IPS-20b (cell line): ENCODE measurements at regions not wholly inside any gene's neighbourhood (a gene's known extent, or its start where the extent isn't known, plus 50 kb on each side); places are given as distances from the start of the nearest gene placed in this dataset.
"Not testable (repeated sequence)": the region's sequence is repeated elsewhere in the genome, so short reads cannot be mapped to it uniquely, and the experiment has no call there.

ENCODE experiments used
- H3K27ac ChIP-seq: one replicate; pipeline ENCODE4 v1.5.1; 2013; ENCODE audit warnings: low read length
- H3K27me3 ChIP-seq: 2 replicates; pipeline ENCODE4 v1.6.1; 2013; ENCODE audit warnings: mild to moderate bottlenecking, low read length, inconsistent platforms; ENCODE audit not compliant: insufficient read depth
- H3K36me3 ChIP-seq: 2 replicates; pipeline ENCODE4 v1.6.1; 2013; ENCODE audit warnings: low read depth, mild to moderate bottlenecking, inconsistent platforms, low read length, moderate library complexity; ENCODE audit not compliant: insufficient read depth
- H3K4me1 ChIP-seq: 2 replicates; pipeline ENCODE4 v1.6.1; 2013; ENCODE audit warnings: mild to moderate bottlenecking, control low read depth, inconsistent platforms, low read length, moderate library complexity; ENCODE audit not compliant: insufficient read depth
- H3K4me3 ChIP-seq: 2 replicates; pipeline ENCODE4 v1.5.1; 2013; ENCODE audit warnings: mild to moderate bottlenecking, low read length, inconsistent platforms
- H3K9ac ChIP-seq: 2 replicates; pipeline ENCODE4 v1.6.1; 2013; ENCODE audit warnings: low read depth, mild to moderate bottlenecking, inconsistent platforms, low read length, moderate library complexity
- H3K9me3 ChIP-seq: 2 replicates; pipeline ENCODE4 v1.6.1; 2013; ENCODE audit warnings: mild to moderate bottlenecking, low read depth, low read length, inconsistent platforms; ENCODE audit not compliant: insufficient read depth

- H3K27ac ChIP-seq, H3K4me3 ChIP-seq, H3K36me3 ChIP-seq, H3K4me1 ChIP-seq, H3K9ac ChIP-seq, H3K9me3 ChIP-seq, H3K27me3 ChIP-seq: not testable (repeated sequence)
Observed at GRCh38 chr12:67092934-67093333, 176.2 kb upstream of the CAND1 start.

- H3K4me3 ChIP-seq: no peak overlapping the region
- H3K27ac ChIP-seq: no peak overlapping the region
- H3K9ac ChIP-seq: no peak overlapping the region
- H3K4me1 ChIP-seq: no peaks in the 10 kb centered on the region
- no peaks in the 10 kb centered on the region for H3K27me3 ChIP-seq
- no peaks in the 10 kb centered on the region for H3K36me3 ChIP-seq
- H3K9me3 ChIP-seq: no peaks in the 10 kb centered on the region
Observed at GRCh38 chr12:67096533-67097318, 172.4 kb upstream of the CAND1 start.

GRCh38 chr12:67099858-67100257 is 169.3 kb upstream of the CAND1 start:
- no peaks in the 10 kb centered on the region for H3K27me3 ChIP-seq
- H3K36me3 ChIP-seq: no peaks in the 10 kb centered on the region
- no peaks in the 10 kb centered on the region for H3K9me3 ChIP-seq
- H3K4me1 ChIP-seq: no peaks in the 10 kb centered on the region
- H3K27ac ChIP-seq: no peak overlapping the region
- no peak overlapping the region for H3K4me3 ChIP-seq
- no peak overlapping the region for H3K9ac ChIP-seq

- H3K27ac ChIP-seq: no peak overlapping the region
- H3K4me3 ChIP-seq: no peak overlapping the region
- no peak overlapping the region for H3K9ac ChIP-seq
- no peaks in the 10 kb centered on the region for H3K4me1 ChIP-seq
- H3K36me3 ChIP-seq: no peaks in the 10 kb centered on the region
- no peaks in the 10 kb centered on the region for H3K9me3 ChIP-seq
- no peaks in the 10 kb centered on the region for H3K27me3 ChIP-seq
Observed at GRCh38 chr12:67103521-67103920, 165.6 kb upstream of the CAND1 start.

DNA sequence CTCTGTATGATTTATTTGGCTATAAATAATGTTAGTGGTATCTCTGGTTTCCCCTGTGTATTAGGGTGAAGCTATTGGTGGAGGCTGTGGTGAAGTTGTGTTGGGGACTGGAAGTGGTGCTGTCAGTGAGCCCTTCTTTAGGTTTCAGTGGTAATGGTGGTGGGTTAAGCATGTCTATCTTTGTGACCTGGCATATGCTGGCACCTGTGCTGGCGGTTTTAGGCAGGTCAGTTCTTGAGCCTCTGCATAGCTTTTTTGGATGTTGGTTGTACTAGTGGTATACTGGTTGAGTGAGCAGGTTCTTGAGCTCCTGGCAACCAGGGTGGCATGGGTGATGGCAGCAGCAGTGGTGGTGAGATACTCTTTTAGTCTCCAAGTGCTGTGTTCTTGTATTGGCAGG is 161.9 kb upstream of the CAND1 start:
- Histone ChIP-seq H3K27ac (no peak overlapping the region), H3K9ac (no peak overlapping the region), H3K9me3 (no peaks in the 10 kb centered on the region), H3K4me3 (no peak overlapping the region), H3K36me3 (no peaks in the 10 kb centered on the region), H3K4me1 (peaks cover 8% of the 10 kb centered on the region; the same call in 1 of the 2 replicates), H3K27me3 (no peaks in the 10 kb centered on the region)

DNA sequence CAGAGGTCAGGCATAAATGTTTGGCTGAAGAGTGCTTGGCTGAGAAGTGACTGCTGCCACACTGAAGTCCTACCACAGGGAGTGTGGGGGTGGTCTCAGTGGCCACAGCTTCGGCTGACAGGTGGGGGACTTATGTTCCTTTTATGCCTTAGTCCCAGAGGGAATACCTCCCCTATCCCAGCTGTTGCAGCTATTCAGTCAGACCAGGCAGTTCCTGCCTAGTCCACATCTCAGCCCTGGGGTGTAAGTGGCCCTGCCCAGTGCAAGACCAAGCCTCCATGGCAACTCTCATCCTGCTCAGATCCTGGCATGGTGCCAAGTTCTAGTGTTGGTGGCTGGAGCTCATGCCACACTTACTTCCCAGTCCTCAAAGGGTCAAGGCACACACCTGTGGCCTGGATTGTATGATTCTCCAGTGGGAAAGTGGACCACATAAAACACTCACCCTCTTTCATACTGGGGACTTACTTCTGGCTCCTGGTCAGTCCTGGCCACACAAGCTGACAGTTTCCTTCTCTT is 161.3 kb upstream of the CAND1 start:
- peaks cover 8% of the 10 kb centered on the region; the same call in 1 of the 2 replicates for H3K4me1 ChIP-seq
- H3K9me3 ChIP-seq: no peaks in the 10 kb centered on the region
- H3K27ac ChIP-seq: no peak overlapping the region
- H3K4me3 ChIP-seq: no peak overlapping the region
- H3K9ac ChIP-seq: no peak overlapping the region
- H3K36me3 ChIP-seq: no peaks in the 10 kb centered on the region
- no peaks in the 10 kb centered on the region for H3K27me3 ChIP-seq

DNA sequence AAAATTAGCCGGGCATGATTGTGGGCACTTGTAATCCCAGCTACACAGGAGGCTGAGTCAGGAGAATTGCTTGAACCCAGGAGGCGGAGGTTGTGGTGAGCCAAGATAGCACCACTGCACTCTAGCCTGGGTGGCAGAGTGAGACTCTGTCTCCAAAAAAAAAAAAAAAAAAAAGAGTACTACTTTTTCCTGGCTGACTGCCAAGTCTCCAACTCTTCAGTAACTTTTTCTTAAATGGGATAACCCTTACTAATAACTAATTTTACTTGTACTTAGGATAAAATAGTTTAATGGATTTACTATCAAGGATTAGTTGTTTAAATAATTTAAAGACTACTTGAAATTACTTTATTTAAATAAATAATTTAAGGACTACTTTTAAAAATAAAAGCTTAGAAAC is 158.8 kb upstream of the CAND1 start:
- H3K4me1 ChIP-seq, H3K27ac ChIP-seq, H3K4me3 ChIP-seq, H3K9me3 ChIP-seq, H3K27me3 ChIP-seq, H3K9ac ChIP-seq, H3K36me3 ChIP-seq: not testable (repeated sequence)

DNA sequence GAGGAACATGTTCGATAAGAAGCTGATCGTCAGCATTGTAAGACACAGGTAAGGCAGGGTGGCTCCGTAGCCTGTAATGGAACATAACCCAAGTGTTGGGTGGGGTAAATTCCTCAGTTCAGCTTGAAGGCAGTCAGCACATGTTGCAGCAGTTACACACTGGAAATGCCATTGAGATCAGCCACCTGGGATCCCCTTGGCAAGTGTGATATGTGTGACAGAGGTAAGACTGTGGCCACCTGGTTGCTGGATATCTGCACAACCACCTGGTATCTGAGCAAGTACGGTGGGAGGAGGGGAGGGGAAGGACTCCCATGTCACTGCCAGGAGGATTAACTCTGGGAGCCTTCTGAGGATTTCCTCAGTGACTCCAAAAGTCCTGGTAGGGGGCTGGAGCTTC is 158.0 kb upstream of the CAND1 start:
- Histone ChIP-seq H3K27ac (no peak overlapping the region), H3K9ac (no peak overlapping the region), H3K36me3 (no peaks in the 10 kb centered on the region), H3K9me3 (no peaks in the 10 kb centered on the region), H3K27me3 (no peaks in the 10 kb centered on the region), H3K4me3 (no peak overlapping the region), H3K4me1 (peaks cover 8% of the 10 kb centered on the region; the same call in 1 of the 2 replicates)

- no peaks in the 10 kb centered on the region for H3K27me3 ChIP-seq
Observed at GRCh38 chr12:67112586-67112985, 156.6 kb upstream of the CAND1 start.

DNA sequence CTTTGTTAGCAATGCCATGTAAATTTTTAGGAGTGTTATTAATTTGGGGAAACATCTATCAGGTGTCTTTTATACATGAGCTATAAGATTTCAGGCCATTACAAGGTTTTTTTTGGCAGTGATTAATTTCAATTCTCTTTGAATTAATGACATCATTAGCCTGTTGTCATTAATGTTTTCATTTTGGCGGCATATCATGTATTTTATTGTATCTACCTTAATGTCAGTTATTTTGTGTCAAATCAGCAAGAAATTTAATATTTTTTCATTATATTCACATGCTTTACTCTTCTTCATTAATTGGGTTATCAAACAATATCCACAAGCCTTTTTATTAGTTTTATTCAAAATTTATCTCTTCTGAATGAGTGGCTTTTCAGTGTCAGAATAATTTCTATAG is 153.0 kb upstream of the CAND1 start:
- no peak overlapping the region for H3K27ac ChIP-seq
- no peaks in the 10 kb centered on the region for H3K9me3 ChIP-seq
- H3K4me1 ChIP-seq: peaks cover 6% of the 10 kb centered on the region; the same call in 1 of the 2 replicates
- no peaks in the 10 kb centered on the region for H3K36me3 ChIP-seq
- no peak overlapping the region for H3K9ac ChIP-seq
- no peaks in the 10 kb centered on the region for H3K27me3 ChIP-seq
- no peak overlapping the region for H3K4me3 ChIP-seq

More at GRCh38 chr12:67112586-67112985, 156.6 kb upstream of the CAND1 start:
- H3K4me3 ChIP-seq: no peak overlapping the region
- H3K9me3 ChIP-seq: no peaks in the 10 kb centered on the region
- H3K9ac ChIP-seq: no peak overlapping the region
- H3K4me1 ChIP-seq: peaks cover 8% of the 10 kb centered on the region; the same call in 1 of the 2 replicates
- H3K27ac ChIP-seq: no peak overlapping the region
- H3K36me3 ChIP-seq: no peaks in the 10 kb centered on the region

GRCh38 chr12:67122584-67122983 is 146.6 kb upstream of the CAND1 start:
- Histone ChIP-seq H3K9ac (no peak overlapping the region), H3K9me3 (no peaks in the 10 kb centered on the region), H3K4me3 (no peak overlapping the region), H3K27ac (no peak overlapping the region), H3K4me1 (no peaks in the 10 kb centered on the region), H3K36me3 (no peaks in the 10 kb centered on the region), H3K27me3 (no peaks in the 10 kb centered on the region)

DNA sequence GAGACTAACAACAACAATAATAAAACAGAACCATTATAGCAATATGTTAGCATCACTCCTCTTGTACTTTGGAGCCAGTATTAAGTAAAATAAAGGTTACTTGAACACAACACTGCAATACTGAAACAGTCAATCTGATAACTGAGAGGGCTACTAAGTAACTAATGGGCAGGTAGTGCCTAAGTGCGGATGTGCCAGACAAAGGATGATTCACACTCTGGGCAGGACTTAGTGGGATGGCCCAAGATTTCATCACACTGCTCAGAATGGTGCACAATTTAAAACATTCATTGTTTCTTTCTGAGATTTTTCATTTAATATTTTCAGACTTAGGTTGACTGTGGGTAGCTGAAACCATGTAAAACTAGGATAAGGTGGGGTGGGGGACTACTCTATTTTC is 131.9 kb upstream of the CAND1 start:
- no peaks in the 10 kb centered on the region for H3K9me3 ChIP-seq
- no peaks in the 10 kb centered on the region for H3K4me1 ChIP-seq
- H3K36me3 ChIP-seq: no peaks in the 10 kb centered on the region
- no peaks in the 10 kb centered on the region for H3K27me3 ChIP-seq
- H3K27ac ChIP-seq: no peak overlapping the region
- H3K4me3 ChIP-seq: no peak overlapping the region
- no peak overlapping the region for H3K9ac ChIP-seq
